ENCODE measurements at regions not wholly inside any gene's neighbourhood (a gene's known extent, or its start where the extent isn't known, plus 50 kb on each side); places are given as distances from the start of the nearest gene placed in this dataset.

DNA sequence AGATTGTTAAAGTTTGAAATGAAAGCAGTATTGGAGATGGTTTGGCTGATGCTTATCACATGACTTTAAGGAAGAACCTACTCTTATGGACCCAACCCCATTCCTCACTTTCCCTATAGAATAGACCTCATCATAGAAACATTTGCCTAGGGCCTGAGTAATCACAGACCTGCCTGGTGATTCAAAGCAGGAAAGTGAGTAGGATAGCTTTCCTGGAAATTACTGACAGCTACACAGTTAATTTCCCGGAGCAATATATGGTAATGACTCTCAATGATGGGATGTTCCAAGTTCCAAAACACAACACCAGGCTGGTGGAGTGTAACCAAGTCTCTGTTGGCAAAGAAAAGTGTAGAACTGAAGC lies 233.8 kb downstream of the SIM1 start:
- Histone ChIP-seq H3K79me2 (ENCODE audit: control insufficient read depth, insufficient read depth, low read length) (no peaks in the 10 kb centered on the region), H3K9me3 (replicated peaks; ENCODE audit: control insufficient read depth, insufficient read depth, low read length) (no peaks in the 10 kb centered on the region), H3K4me3 (no peak overlapping the region), H3K36me3 (ENCODE audit: control insufficient read depth in 2 of 2, insufficient read depth in 2 of 2, low read length in 1 of 2) (no peaks in the 10 kb centered on the region), H2AFZ (ENCODE audit: control insufficient read depth, low read depth, low read length) (no peak overlapping the region), H3K4me2 (ENCODE audit: control insufficient read depth, insufficient read depth) (no peak overlapping the region), H3K27ac (ENCODE audit: control insufficient read depth, insufficient read depth) (no peak overlapping the region), H3K9ac (ENCODE audit: control insufficient read depth, insufficient read depth, low read length) (no peak overlapping the region), H3K27me3 (replicated peaks in 1 of 2; ENCODE audit: control insufficient read depth in 2 of 2, insufficient read depth in 2 of 2, low read length in 1 of 2) (no peaks in the 10 kb centered on the region), H4K20me1 (ENCODE audit: control insufficient read depth, insufficient read depth) (no peaks in the 10 kb centered on the region), H3K4me1 (ENCODE audit: control insufficient read depth, insufficient read depth, low read length) (no peaks in the 10 kb centered on the region)
- ChIA-PET RAD21 (ENCODE audit: unreplicated experiment) (no interaction called here), SMC1A (ENCODE audit: uncharacterized antibody, unreplicated experiment) (interaction anchor here (0.9 to 1.3 kb wide), 7 partner anchors 15 to 115 kb away, joined by 3 to 4 read pairs (median 3); no protein-coding TSS in a partner anchor), POLR2A (no interaction called here), CTCF (interaction anchor here (0.9 to 2.0 kb wide), 5 partner anchors 30 to 54 kb away, joined by 3 to 5 read pairs (median 3); no protein-coding TSS in a partner anchor)
- ATAC-seq (no peak), FAIRE-seq (no peak), DNase-seq (ENCODE audit: low read depth, low spot score) (no peak)
- intact Hi-C loops (cut with micrococcal nuclease; ENCODE audit: unreplicated experiment): no loop called here
- no TSS peak for BruUV-seq (replicated peaks)
- in situ Hi-C loops (cut with MboI): no loop called here
- 0% methylated on average over 1 of the region's 1 CpG for WGBS (ENCODE audit: insufficient coverage, insufficient replicate concordance, low lambda C conversion rate, missing lambda C conversion rate)
- no peak for TF ChIP-seq ZNF207 (IDR thresholded peaks at IDR 0.05; ENCODE audit: borderline replicate concordance)
- TF ChIP-seq, protein P1, sequence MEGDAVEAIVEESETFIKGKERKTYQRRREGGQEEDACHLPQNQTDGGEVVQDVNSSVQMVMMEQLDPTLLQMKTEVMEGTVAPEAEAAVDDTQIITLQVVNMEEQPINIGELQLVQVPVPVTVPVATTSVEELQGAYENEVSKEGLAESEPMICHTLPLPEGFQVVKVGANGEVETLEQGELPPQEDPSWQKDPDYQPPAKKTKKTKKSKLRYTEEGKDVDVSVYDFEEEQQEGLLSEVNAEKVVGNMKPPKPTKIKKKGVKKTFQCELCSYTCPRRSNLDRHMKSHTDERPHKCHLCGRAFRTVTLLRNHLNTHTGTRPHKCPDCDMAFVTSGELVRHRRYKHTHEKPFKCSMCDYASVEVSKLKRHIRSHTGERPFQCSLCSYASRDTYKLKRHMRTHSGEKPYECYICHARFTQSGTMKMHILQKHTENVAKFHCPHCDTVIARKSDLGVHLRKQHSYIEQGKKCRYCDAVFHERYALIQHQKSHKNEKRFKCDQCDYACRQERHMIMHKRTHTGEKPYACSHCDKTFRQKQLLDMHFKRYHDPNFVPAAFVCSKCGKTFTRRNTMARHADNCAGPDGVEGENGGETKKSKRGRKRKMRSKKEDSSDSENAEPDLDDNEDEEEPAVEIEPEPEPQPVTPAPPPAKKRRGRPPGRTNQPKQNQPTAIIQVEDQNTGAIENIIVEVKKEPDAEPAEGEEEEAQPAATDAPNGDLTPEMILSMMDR (IDR thresholded peaks at IDR 0.05 in 2 of 3, conservative IDR thresholded peaks at IDR 0.05 in 1 of 3; ENCODE audit: control insufficient read depth in 2 of 3, extremely low read depth in 1 of 3, insufficient read depth in 1 of 3, low read depth in 3 of 3, low read length in 3 of 3): no peak
- TF ChIP-seq, protein P2, sequence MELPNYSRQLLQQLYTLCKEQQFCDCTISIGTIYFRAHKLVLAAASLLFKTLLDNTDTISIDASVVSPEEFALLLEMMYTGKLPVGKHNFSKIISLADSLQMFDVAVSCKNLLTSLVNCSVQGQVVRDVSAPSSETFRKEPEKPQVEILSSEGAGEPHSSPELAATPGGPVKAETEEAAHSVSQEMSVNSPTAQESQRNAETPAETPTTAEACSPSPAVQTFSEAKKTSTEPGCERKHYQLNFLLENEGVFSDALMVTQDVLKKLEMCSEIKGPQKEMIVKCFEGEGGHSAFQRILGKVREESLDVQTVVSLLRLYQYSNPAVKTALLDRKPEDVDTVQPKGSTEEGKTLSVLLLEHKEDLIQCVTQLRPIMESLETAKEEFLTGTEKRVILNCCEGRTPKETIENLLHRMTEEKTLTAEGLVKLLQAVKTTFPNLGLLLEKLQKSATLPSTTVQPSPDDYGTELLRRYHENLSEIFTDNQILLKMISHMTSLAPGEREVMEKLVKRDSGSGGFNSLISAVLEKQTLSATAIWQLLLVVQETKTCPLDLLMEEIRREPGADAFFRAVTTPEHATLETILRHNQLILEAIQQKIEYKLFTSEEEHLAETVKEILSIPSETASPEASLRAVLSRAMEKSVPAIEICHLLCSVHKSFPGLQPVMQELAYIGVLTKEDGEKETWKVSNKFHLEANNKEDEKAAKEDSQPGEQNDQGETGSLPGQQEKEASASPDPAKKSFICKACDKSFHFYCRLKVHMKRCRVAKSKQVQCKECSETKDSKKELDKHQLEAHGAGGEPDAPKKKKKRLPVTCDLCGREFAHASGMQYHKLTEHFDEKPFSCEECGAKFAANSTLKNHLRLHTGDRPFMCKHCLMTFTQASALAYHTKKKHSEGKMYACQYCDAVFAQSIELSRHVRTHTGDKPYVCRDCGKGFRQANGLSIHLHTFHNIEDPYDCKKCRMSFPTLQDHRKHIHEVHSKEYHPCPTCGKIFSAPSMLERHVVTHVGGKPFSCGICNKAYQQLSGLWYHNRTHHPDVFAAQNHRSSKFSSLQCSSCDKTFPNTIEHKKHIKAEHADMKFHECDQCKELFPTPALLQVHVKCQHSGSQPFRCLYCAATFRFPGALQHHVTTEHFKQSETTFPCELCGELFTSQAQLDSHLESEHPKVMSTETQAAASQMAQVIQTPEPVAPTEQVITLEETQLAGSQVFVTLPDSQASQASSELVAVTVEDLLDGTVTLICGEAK (IDR thresholded peaks at IDR 0.05; ENCODE audit: borderline replicate concordance): no peak
- TF ChIP-seq CREM (IDR thresholded peaks at IDR 0.05; ENCODE audit: low read depth): no peak
- no peak for TF ChIP-seq GABPA (IDR thresholded peaks at IDR 0.05; ENCODE audit: low read depth)
- no peak for TF ChIP-seq SIX5 (IDR thresholded peaks at IDR 0.05; ENCODE audit: low read depth, low read length, severe bottlenecking)
- TF ChIP-seq RUNX3 (IDR thresholded peaks at IDR 0.05; ENCODE audit: low read length): no peak
- no peak for TF ChIP-seq TAF1 (IDR thresholded peaks at IDR 0.05; ENCODE audit: borderline replicate concordance, low read depth, low read length)
- TF ChIP-seq, protein P3, sequence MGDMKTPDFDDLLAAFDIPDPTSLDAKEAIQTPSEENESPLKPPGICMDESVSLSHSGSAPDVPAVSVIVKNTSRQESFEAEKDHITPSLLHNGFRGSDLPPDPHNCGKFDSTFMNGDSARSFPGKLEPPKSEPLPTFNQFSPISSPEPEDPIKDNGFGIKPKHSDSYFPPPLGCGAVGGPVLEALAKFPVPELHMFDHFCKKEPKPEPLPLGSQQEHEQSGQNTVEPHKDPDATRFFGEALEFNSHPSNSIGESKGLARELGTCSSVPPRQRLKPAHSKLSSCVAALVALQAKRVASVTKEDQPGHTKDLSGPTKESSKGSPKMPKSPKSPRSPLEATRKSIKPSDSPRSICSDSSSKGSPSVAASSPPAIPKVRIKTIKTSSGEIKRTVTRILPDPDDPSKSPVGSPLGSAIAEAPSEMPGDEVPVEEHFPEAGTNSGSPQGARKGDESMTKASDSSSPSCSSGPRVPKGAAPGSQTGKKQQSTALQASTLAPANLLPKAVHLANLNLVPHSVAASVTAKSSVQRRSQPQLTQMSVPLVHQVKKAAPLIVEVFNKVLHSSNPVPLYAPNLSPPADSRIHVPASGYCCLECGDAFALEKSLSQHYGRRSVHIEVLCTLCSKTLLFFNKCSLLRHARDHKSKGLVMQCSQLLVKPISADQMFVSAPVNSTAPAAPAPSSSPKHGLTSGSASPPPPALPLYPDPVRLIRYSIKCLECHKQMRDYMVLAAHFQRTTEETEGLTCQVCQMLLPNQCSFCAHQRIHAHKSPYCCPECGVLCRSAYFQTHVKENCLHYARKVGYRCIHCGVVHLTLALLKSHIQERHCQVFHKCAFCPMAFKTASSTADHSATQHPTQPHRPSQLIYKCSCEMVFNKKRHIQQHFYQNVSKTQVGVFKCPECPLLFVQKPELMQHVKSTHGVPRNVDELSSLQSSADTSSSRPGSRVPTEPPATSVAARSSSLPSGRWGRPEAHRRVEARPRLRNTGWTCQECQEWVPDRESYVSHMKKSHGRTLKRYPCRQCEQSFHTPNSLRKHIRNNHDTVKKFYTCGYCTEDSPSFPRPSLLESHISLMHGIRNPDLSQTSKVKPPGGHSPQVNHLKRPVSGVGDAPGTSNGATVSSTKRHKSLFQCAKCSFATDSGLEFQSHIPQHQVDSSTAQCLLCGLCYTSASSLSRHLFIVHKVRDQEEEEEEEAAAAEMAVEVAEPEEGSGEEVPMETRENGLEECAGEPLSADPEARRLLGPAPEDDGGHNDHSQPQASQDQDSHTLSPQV (IDR thresholded peaks at IDR 0.05): no peak
- TF ChIP-seq, protein P4, sequence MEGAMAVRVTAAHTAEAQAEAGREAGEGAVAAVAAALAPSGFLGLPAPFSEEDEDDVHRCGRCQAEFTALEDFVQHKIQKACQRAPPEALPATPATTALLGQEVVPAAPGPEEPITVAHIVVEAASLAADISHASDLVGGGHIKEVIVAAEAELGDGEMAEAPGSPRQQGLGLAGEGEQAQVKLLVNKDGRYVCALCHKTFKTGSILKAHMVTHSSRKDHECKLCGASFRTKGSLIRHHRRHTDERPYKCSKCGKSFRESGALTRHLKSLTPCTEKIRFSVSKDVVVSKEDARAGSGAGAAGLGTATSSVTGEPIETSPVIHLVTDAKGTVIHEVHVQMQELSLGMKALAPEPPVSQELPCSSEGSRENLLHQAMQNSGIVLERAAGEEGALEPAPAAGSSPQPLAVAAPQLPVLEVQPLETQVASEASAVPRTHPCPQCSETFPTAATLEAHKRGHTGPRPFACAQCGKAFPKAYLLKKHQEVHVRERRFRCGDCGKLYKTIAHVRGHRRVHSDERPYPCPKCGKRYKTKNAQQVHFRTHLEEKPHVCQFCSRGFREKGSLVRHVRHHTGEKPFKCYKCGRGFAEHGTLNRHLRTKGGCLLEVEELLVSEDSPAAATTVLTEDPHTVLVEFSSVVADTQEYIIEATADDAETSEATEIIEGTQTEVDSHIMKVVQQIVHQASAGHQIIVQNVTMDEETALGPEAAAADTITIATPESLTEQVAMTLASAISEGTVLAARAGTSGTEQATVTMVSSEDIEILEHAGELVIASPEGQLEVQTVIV (IDR thresholded peaks at IDR 0.05; ENCODE audit: borderline replicate concordance, partially characterized antibody): no peak
- TF ChIP-seq HDGF (IDR thresholded peaks at IDR 0.05): no peak

Data from GM12878 (cell line).